GM19438 (cell line): ENCODE measurements at regions not wholly inside any gene's neighbourhood (a gene's known extent, or its start where the extent isn't known, plus 50 kb on each side); places are given as distances from the start of the nearest gene placed in this dataset.

Experiments used
- ATAC-seq: cut with Tn5 transposase; IDR thresholded peaks from one replicate; pipeline ENCODE4 v1.9.1; 2021; ENCODE audit warnings: low read depth; ENCODE audit not compliant: unreplicated experiment

GRCh38 chr10:130230036-130230435 is 93.8 kb downstream of the GLRX3 start:
- no peak for ATAC-seq

- ATAC-seq: no peak
Measured at GRCh38 chr10:130230611-130231010, 94.4 kb downstream of the GLRX3 start.

GRCh38 chr10:130231251-130231741 is 95.1 kb downstream of the GLRX3 start:
- ATAC-seq: no peak

- no peak for ATAC-seq
Measured at GRCh38 chr10:130232166-130233034, 96.2 kb downstream of the GLRX3 start.

- no peak for ATAC-seq
Measured at GRCh38 chr10:130233035-130233360, 96.8 kb downstream of the GLRX3 start.

GRCh38 chr10:130233426-130233825 is 97.2 kb downstream of the GLRX3 start:
- no peak for ATAC-seq

- ATAC-seq: no peak
Measured at GRCh38 chr10:130234171-130234965, 98.2 kb downstream of the GLRX3 start.

GRCh38 chr10:130236711-130237110 is 100.5 kb downstream of the GLRX3 start:
- no peak for ATAC-seq

- ATAC-seq: no peak
Measured at GRCh38 chr10:130240409-130240808, 104.2 kb downstream of the GLRX3 start.

GRCh38 chr10:130242513-130242912 is 106.3 kb downstream of the GLRX3 start:
- ATAC-seq: no peak

- no peak for ATAC-seq
Measured at GRCh38 chr10:130243015-130243414, 106.8 kb downstream of the GLRX3 start.

GRCh38 chr10:130244031-130244927 is 108.1 kb downstream of the GLRX3 start:
- no peak for ATAC-seq

- no peak for ATAC-seq
Measured at GRCh38 chr10:130244928-130245495, 108.8 kb downstream of the GLRX3 start.

- no peak for ATAC-seq
Measured at GRCh38 chr10:130246113-130246512, 109.9 kb downstream of the GLRX3 start.

GRCh38 chr10:130250127-130250526 is 113.9 kb downstream of the GLRX3 start:
- no peak for ATAC-seq

- ATAC-seq: no peak
Measured at GRCh38 chr10:130251766-130252165, 115.6 kb downstream of the GLRX3 start.

- ATAC-seq: no peak
Measured at GRCh38 chr10:130254243-130254642, 118.1 kb downstream of the GLRX3 start.

GRCh38 chr10:130254662-130255061 is 118.5 kb downstream of the GLRX3 start:
- no peak for ATAC-seq

- ATAC-seq: no peak
Measured at GRCh38 chr10:130255777-130256176, 119.6 kb downstream of the GLRX3 start.

- ATAC-seq: no peak
Measured at GRCh38 chr10:130257897-130258296, 121.7 kb downstream of the GLRX3 start.
